HL-60 (cell line): ENCODE measurements at regions not wholly inside any gene's neighbourhood (a gene's known extent, or its start where the extent isn't known, plus 50 kb on each side); places are given as distances from the start of the nearest gene placed in this dataset.
A peak's percentile ranks its signal among the peaks of the same experiment; 100 is the strongest.
"Not testable (repeated sequence)": the region's sequence is repeated elsewhere in the genome, so short reads cannot be mapped to it uniquely, and the experiment has no call there.

Source experiments
- DNase-seq, 2 experiments: peaks; one replicate each; pipeline ENCODE4 v3.0.0-alpha.2; 2010 to 2020; ENCODE audit warnings: low read depth in 1 of 2, low spot score in 1 of 2
- H3K27ac ChIP-seq: fragments of 250-450 bp; sonication (Bioruptor Pico); replicated peaks from 2 replicates; pipeline ENCODE4 v1.5.1; 2020; ENCODE audit warnings: mild to moderate bottlenecking, moderate library complexity
- H3K27me3 ChIP-seq: fragments of 250-450 bp; sonication (Bioruptor Pico); 2 replicates; pipeline ENCODE4 v1.5.1; 2021; ENCODE audit warnings: mild to moderate bottlenecking, moderate library complexity; ENCODE audit not compliant: insufficient read depth, poor library complexity, severe bottlenecking
- H3K4me3 ChIP-seq: replicated peaks from 2 replicates; pipeline ENCODE4 v1.5.1; 2011; ENCODE audit warnings: mild to moderate bottlenecking, control low read depth, low read length; ENCODE audit not compliant: insufficient read depth
- POLR2AphosphoS5 ChIP-seq: IDR thresholded peaks from 2 replicates; pipeline ENCODE4 v1.6.1; 2012; ENCODE audit warnings: low read depth

DNA sequence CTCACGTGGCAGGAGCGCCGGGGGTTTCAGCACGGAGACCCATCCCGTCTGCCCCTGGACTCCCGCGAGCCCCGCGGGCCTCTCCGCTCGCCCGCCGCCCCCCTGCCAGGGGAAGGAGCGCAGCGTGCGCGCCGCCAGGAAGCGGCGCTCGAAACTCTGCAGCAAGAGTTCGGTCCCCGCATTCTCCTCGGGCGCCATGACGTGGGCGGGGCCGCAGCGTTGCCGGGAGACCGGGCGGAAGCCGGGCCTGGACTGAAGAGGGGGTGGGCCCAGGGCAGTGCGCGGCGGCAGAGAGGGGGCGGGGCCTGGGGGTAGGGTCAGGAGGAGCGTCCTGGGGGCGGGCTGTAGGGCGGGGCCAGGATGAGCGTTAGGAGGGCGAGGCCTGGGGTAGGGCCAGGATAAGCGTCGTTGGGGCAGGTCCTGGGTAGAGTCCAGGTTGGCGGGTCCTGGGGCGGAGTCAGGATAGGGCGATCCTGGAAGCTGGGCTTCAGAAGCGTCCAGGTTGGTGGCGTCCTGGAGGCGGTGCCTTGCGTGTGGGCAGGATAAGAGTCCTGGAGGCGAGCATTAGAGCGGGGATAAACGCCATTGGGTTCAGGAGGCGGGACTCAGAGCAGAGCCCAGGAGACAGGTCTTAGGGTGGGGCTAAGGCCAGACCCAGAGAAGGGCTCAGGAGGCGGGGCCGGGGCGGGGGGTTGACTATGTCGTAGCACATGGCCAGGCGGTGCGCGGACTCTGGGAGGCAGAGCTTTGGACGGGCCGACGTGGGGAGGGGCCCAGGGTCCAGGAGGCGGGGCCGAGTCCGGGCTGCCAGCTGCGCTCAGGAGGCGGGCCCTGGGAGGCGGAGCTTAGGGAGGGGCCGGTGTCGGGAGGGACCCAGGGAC is 229.0 kb upstream of the FRG2C start:
- Histone ChIP-seq H3K27ac (peak overlapping the region; percentile 90), H3K4me3 (peak overlapping the region; percentile 65)
- TF ChIP-seq POLR2AphosphoS5 = peak; percentile 47; the same call in 1 of the 2 replicates
- not testable (repeated sequence) for H3K27me3 ChIP-seq
- peak; percentile 84 to 96 for DNase-seq

- peak overlapping the region; percentile 90 for H3K27ac ChIP-seq
- peak overlapping the region; percentile 65 for H3K4me3 ChIP-seq
- not testable (repeated sequence) for H3K27me3 ChIP-seq
- peak in 1 of 2 experiments; percentile 28 for DNase-seq
Observed at GRCh38 chr3:75435794-75436400, 228.2 kb upstream of the FRG2C start.

DNA sequence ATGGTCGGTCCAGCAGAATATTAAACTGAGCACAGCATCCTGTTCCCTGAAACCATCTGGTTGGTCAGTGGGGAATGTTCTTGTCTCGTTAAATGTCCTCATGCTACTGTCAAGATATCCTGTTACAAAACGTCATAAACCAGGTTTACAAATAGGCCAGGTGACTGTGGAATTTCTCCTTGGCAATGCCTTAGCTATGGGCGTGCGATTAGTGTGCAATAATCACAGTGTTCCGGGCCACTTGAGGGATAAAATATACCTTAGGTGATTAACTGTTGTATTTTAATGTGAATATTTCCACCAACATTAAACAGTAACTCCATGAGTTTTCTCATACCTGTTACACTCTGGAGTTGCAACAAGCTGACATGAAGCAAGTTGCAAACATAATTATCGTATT is 223.1 kb upstream of the FRG2C start:
- H3K4me3 ChIP-seq, H3K27ac ChIP-seq, H3K27me3 ChIP-seq, DNase-seq: not testable (repeated sequence)

- H3K27ac ChIP-seq, H3K27me3 ChIP-seq, DNase-seq, H3K4me3 ChIP-seq: not testable (repeated sequence)
Observed at GRCh38 chr3:75444634-75445033, 219.5 kb upstream of the FRG2C start.

- not testable (repeated sequence) for DNase-seq, H3K4me3 ChIP-seq, H3K27me3 ChIP-seq
Observed at GRCh38 chr3:75445234-75445633, 218.9 kb upstream of the FRG2C start.

DNA sequence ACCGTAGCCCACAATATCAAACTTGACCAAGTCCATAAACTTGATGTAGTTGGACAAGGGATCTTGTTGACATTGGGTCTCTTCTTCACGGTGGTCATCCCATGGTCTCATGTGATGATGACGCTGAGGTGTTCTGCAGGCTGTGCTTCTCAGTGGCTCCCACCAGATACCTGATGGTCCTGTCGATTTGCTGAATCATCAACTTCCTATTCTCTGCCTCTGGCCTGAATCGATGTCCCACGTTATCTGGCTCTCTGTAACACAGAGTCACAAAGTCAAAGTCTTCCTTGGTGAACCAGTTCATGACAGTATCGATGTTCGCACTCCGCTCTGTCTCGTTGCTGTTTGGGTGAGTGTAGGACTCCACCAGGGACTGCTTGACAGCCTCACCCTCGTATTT is 217.2 kb upstream of the FRG2C start:
- DNase-seq, H3K27me3 ChIP-seq, H3K4me3 ChIP-seq, H3K27ac ChIP-seq: not testable (repeated sequence)

More at GRCh38 chr3:75445234-75445633, 218.9 kb upstream of the FRG2C start:
- not testable (repeated sequence) for H3K27ac ChIP-seq

- H3K4me3 ChIP-seq, H3K27ac ChIP-seq, H3K27me3 ChIP-seq, DNase-seq: not testable (repeated sequence)
Observed at GRCh38 chr3:75453328-75453727, 210.8 kb upstream of the FRG2C start.

GRCh38 chr3:75453839-75454238 is 210.3 kb upstream of the FRG2C start:
- not testable (repeated sequence) for H3K27me3 ChIP-seq, H3K4me3 ChIP-seq, DNase-seq, H3K27ac ChIP-seq

DNA sequence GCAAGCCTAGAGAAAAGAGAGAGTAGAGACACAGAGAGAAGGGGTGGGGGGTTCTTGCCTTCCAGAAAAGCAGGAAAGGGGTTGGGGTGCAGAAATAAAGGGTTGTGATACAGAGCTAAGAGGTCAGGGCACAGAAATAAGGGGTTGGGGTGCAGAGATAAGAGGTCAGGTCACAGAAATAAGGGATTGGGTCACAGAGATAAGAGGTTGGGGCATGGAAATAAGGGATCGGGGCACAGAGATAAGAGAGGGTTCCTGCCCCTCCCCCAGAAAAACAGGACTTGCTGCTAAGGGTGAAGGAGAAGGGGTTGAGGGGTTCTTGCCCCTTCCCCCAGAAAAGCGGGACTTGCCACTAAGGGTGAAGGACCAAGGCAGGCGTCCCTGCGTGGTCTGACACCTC is 189.6 kb upstream of the FRG2C start:
- DNase-seq, H3K27ac ChIP-seq, H3K4me3 ChIP-seq, H3K27me3 ChIP-seq: not testable (repeated sequence)

GRCh38 chr3:75496600-75496999 is 167.5 kb upstream of the FRG2C start:
- H3K4me3 ChIP-seq, H3K27ac ChIP-seq, DNase-seq: not testable (repeated sequence)

DNA sequence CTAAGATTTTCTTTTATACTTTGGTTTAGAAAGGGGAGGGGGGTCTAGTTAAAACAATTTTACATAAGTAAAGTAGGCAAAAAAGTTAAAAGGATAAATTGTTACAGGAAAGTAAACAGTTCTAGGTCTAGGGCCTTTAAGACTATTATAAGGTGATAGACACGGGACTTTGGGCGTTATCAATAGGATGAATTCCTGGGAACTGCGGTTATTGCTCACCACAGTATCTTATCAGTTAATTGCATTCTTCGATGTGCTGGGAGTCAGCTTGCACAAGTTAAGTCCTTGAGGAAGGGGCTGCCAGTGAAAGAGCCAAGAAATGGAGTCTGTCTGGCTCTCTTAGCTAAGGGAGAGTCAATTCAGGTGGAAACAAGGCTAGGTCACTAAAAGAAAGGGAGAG is 163.8 kb upstream of the FRG2C start:
- DNase-seq, H3K27ac ChIP-seq, H3K27me3 ChIP-seq, H3K4me3 ChIP-seq: not testable (repeated sequence)

More at GRCh38 chr3:75496600-75496999, 167.5 kb upstream of the FRG2C start:
- H3K27me3 ChIP-seq = not testable (repeated sequence)

GRCh38 chr3:75502171-75502570 is 162.0 kb upstream of the FRG2C start:
- H3K27ac ChIP-seq, H3K27me3 ChIP-seq, DNase-seq, H3K4me3 ChIP-seq: not testable (repeated sequence)

DNA sequence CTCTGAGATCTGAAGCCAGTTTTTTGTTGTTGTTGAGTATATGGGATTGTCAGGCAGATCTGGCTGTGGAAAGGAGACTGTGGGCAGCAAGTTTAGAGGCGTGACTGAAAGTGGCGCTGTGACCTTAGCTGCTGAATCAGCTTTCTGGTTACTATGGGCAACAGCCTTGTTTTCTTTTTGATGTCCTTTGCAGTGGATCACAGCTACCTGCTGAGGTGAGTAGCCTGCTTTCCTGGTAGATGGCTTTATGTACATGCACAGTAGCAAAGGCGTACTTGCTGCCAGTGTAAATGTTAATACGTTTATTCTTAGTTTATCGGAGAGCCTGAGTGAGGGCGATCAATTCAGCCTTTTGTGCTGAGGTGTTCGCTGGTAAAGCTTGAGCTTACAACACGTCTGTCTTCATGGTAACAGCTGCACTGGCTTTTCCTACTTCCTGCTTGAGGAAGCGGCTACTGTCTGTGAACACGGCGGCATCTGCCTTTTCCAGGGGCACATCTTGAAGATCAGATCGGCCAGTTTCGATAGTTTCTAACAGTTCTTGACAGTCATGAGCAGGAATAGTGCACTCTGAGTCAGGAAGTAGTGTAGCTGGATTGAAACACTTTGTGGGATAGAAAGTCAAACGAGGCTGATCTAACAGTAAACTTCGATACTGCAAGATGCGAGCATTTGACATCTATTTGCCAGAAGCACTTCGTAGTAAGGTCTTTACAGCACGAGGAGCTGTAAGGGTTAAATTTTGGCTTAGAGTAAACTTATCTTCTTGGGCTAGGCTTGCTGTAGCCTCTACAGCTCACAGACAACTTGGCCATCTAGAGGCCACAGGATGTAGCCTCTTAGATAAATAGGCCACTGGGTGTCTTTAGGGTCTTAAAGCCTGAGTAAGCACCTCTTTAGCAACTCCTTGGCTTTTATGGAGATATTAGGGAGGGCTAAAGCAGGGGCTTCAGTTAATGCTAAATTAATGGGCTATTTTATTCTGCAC is 161.1 kb upstream of the FRG2C start:
- H3K4me3 ChIP-seq, DNase-seq, H3K27me3 ChIP-seq, H3K27ac ChIP-seq: not testable (repeated sequence)
